Eye (tissue), 1 donor: ENCODE measurements at regions not wholly inside any gene's neighbourhood (a gene's known extent, or its start where the extent isn't known, plus 50 kb on each side); places are given as distances from the start of the nearest gene placed in this dataset.
A peak's percentile ranks its signal among the peaks of the same experiment; 100 is the strongest.

Experiments used
- DNase-seq: peaks from one replicate; pipeline ENCODE4 v3.0.0-alpha.2; 2015

DNA sequence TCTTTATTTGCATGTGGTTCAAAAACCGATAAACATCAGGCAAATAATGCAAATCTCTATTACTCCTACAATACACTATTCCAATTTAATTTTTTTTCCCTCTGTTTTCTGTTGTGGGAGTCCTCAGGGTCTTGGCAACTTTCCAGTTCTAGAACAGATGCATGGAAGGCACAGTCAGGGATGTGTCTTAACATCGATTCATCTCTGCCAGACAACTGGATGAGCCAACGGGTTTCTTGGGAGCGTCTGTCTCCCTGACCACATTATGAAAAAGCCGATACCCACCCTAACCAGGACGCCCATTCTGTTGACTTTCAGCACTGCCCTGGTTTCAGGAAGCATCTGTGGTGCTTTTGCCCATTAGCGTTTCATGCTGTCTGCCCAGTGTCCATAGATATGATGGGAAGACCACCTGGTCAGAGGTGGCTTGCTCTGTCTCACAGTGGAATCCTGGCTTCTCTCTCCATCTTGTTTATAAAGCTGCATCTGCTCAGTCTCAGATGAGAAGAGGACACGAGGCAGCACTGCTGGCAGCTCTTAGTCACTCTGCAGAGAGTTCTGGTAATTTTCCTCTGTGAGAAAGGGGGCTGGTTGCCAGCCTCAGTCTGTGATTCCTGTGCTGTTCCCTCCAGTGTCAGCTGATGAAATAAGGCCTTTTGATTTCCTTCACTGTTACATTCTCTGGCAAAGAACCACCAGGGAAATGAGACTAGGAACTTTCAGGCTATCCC, 57.9 kb upstream of the KCNE4 start:
- DNase-seq: peak; percentile 46

GRCh38 chr2:222998459-222998858, 53.5 kb upstream of the KCNE4 start:
- DNase-seq: no peak

DNA sequence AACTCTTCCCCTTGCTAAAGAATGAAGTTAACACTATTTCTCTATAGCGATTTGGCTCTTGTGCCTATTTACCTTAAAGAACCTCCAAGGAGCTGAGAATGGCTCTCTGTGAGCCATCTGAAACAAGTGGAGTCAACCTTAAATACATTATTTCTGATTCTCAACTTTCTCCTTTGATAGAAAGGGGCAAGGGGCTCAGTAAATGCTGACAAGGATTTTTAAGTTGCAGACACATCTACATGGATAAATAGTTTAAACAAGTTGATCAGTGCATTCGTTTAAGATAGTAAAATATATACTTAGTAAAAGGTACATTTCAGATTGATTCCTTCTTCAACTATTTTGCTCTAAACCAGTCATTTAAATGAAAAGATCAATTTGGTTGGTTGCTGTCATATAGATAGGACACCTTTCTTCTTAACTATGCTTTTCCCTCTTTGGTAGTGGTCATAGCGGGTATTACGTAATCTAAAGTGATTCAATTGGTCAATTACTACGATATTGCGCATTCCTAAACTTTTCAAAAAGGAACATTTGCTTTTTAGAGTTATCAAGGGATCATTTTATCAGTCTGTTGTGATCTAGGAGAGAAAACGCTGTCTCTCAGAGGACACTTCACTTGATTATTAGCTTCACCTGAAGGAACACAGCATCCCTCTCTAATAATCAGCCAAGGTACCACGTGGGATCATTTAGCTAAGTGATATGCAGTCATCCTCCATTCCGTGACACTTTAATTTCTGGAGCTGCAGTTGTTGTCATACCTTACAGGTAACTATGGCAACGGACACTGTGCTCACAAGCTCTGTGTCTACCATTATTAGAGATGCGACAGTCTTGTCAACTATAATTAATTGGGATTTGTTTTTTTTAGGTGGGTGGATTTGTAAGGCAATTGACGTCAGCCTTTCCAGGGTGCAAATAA, 50.9 kb upstream of the KCNE4 start:
- DNase-seq: peak; percentile 26

DNA sequence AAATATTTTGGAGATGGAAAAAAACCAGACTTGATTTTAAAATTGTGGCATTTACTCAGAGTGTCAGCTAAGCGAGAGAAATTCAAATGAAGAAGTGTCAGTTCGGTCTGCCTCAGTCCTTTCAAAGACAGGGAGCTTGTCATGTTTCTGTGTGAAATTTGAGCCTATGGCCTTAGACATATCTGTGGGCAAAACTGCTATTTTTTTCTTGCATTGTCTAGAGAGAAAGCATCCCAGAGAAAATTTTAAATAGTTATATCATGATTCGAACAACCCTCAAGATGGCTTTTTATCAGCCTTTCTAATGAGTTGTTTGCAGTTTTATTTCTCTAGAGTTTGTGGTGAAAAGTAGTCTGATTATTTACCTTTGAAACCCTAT, 50.2 kb upstream of the KCNE4 start:
- no peak for DNase-seq
